Nephron (organoid): ENCODE measurements at regions not wholly inside any gene's neighbourhood (a gene's known extent, or its start where the extent isn't known, plus 50 kb on each side); places are given as distances from the start of the nearest gene placed in this dataset.

Experiments
- H3K27ac Mint-ChIP-seq, 3 experiments: 2 replicates each; pipeline ENCODE4 v1.8.0; 2020; ENCODE audit warnings: mixed read lengths in 3 of 3, mild to moderate bottlenecking in 2 of 3, moderate library complexity in 1 of 3
- H3K27me3 Mint-ChIP-seq: 2 replicates; pipeline ENCODE4 v1.8.0; 2021; ENCODE audit warnings: low read depth, mild to moderate bottlenecking, moderate library complexity, mixed read lengths
- H3K36me3 Mint-ChIP-seq: 2 replicates; pipeline ENCODE4 v1.8.0; 2020; ENCODE audit warnings: low read depth, mixed read lengths
- H3K4me1 Mint-ChIP-seq: 2 replicates; pipeline ENCODE4 v1.8.0; 2020; ENCODE audit warnings: mixed read lengths
- H3K4me3 Mint-ChIP-seq, 3 experiments: 2 replicates each; pipeline ENCODE4 v1.8.0; 2020; ENCODE audit warnings: mild to moderate bottlenecking in 3 of 3, mixed read lengths in 3 of 3, moderate library complexity in 2 of 3
- H3K9me3 Mint-ChIP-seq: 2 replicates; pipeline ENCODE4 v1.8.0; 2020; ENCODE audit warnings: mixed read lengths
- CTCF ChIP-seq, 3 experiments: fragments of 200-600 bp; sonication (generic); IDR thresholded peaks; one replicate each; pipeline ENCODE4 v1.5.0; 2021; ENCODE audit warnings: antibody characterized with exemption in 3 of 3; ENCODE audit not compliant: unreplicated experiment in 3 of 3

- Mint-ChIP-seq H3K4me3 (no peak overlapping the region), H3K27ac (peak overlapping the region; percentile 23 to 90 (median 64)), H3K36me3 (peaks cover 50% of the 10 kb centered on the region), H3K9me3 (no peaks in the 10 kb centered on the region), H3K4me1 (peaks cover 10% of the 10 kb centered on the region), H3K27me3 (no peaks in the 10 kb centered on the region)
- TF ChIP-seq CTCF (IDR thresholded peaks at IDR 0.05; ENCODE audit: unreplicated experiment in 3 of 3): no peak
Measured at GRCh38 chr3:124401843-124402242, 328.4 kb upstream of the UMPS start.

GRCh38 chr3:124402791-124403190 is 327.5 kb upstream of the UMPS start:
- TF ChIP-seq CTCF (IDR thresholded peaks at IDR 0.05; ENCODE audit: unreplicated experiment in 3 of 3): no peak
- no peaks in the 10 kb centered on the region for H3K9me3 Mint-ChIP-seq
- H3K27me3 Mint-ChIP-seq: no peaks in the 10 kb centered on the region
- peaks cover 47% of the 10 kb centered on the region for H3K36me3 Mint-ChIP-seq
- H3K27ac Mint-ChIP-seq: peak overlapping the region in 1 of 3 experiments; percentile 48
- no peak overlapping the region for H3K4me3 Mint-ChIP-seq
- peaks cover 7% of the 10 kb centered on the region for H3K4me1 Mint-ChIP-seq

GRCh38 chr3:124404621-124405020 is 325.6 kb upstream of the UMPS start:
- TF ChIP-seq CTCF (IDR thresholded peaks at IDR 0.05; ENCODE audit: unreplicated experiment in 3 of 3): no peak
- no peaks in the 10 kb centered on the region for H3K27me3 Mint-ChIP-seq
- no peaks in the 10 kb centered on the region for H3K9me3 Mint-ChIP-seq
- H3K4me1 Mint-ChIP-seq: peaks cover 14% of the 10 kb centered on the region
- H3K4me3 Mint-ChIP-seq: no peak overlapping the region
- no peak overlapping the region for H3K27ac Mint-ChIP-seq
- peaks cover 41% of the 10 kb centered on the region for H3K36me3 Mint-ChIP-seq

- Mint-ChIP-seq H3K27me3 (no peaks in the 10 kb centered on the region), H3K4me1 (peaks cover 6% of the 10 kb centered on the region), H3K27ac (no peak overlapping the region), H3K9me3 (no peaks in the 10 kb centered on the region), H3K4me3 (no peak overlapping the region), H3K36me3 (peaks cover 41% of the 10 kb centered on the region)
- TF ChIP-seq CTCF (IDR thresholded peaks at IDR 0.05; ENCODE audit: unreplicated experiment in 3 of 3): no peak
Measured at GRCh38 chr3:124407260-124407659, 323.0 kb upstream of the UMPS start.

GRCh38 chr3:124409650-124410275 is 320.5 kb upstream of the UMPS start:
- Mint-ChIP-seq H3K4me3 (no peak overlapping the region), H3K4me1 (peaks cover 6% of the 10 kb centered on the region), H3K36me3 (peaks cover 50% of the 10 kb centered on the region), H3K9me3 (no peaks in the 10 kb centered on the region), H3K27ac (peak overlapping the region in 2 of 3 experiments; percentile 53 to 59), H3K27me3 (no peaks in the 10 kb centered on the region)
- TF ChIP-seq CTCF (IDR thresholded peaks at IDR 0.05; ENCODE audit: unreplicated experiment in 3 of 3): no peak

- no peak overlapping the region for H3K4me3 Mint-ChIP-seq
- TF ChIP-seq CTCF (IDR thresholded peaks at IDR 0.05; ENCODE audit: unreplicated experiment in 3 of 3): no peak
- H3K27ac Mint-ChIP-seq: no peak overlapping the region
- no peaks in the 10 kb centered on the region for H3K9me3 Mint-ChIP-seq
- H3K36me3 Mint-ChIP-seq: peaks cover 47% of the 10 kb centered on the region
- H3K27me3 Mint-ChIP-seq: no peaks in the 10 kb centered on the region
- peaks cover 6% of the 10 kb centered on the region for H3K4me1 Mint-ChIP-seq
Measured at GRCh38 chr3:124410471-124410870, 319.8 kb upstream of the UMPS start.
